ENCODE measurements at regions not wholly inside any gene's neighbourhood (a gene's known extent, or its start where the extent isn't known, plus 50 kb on each side); places are given as distances from the start of the nearest gene placed in this dataset.

DNA sequence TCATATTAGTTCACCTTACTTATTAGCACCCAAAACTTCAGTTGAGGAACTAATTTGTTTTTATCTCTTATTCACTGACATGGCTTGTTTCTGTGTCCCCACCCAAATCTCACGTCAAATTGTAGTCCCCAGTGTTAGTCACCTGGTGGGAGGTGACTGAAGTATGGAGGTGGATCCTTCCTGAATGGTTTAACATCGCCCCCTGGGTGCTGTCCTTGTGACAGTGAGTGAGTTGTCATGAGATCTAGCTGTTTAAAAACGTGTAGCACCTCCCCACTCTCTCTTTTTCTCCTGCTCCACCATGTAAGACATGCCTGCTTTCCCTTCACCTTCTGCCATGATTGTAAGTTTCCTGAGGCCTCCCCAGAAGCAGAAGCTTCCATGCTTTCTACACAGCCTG, 75.0 kb upstream of the HECTD2 start:
- TF ChIP-seq, protein P1, sequence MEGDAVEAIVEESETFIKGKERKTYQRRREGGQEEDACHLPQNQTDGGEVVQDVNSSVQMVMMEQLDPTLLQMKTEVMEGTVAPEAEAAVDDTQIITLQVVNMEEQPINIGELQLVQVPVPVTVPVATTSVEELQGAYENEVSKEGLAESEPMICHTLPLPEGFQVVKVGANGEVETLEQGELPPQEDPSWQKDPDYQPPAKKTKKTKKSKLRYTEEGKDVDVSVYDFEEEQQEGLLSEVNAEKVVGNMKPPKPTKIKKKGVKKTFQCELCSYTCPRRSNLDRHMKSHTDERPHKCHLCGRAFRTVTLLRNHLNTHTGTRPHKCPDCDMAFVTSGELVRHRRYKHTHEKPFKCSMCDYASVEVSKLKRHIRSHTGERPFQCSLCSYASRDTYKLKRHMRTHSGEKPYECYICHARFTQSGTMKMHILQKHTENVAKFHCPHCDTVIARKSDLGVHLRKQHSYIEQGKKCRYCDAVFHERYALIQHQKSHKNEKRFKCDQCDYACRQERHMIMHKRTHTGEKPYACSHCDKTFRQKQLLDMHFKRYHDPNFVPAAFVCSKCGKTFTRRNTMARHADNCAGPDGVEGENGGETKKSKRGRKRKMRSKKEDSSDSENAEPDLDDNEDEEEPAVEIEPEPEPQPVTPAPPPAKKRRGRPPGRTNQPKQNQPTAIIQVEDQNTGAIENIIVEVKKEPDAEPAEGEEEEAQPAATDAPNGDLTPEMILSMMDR (IDR thresholded peaks at IDR 0.05 in 2 of 3, conservative IDR thresholded peaks at IDR 0.05 in 1 of 3; ENCODE audit: insufficient read depth in 2 of 3, low read depth in 1 of 3, low read length in 3 of 3): peak in 2 of 3 experiments; percentile 20 to 35; a peak in 2 of 6 replicates
- TF ChIP-seq NFIX (CRISPR knock-in tag; IDR thresholded peaks at IDR 0.05; ENCODE audit: low read depth): no peak
- peak in 1 of 2 experiments; percentile 9; a peak in 1 of 4 replicates for TF ChIP-seq RAD21 (CRISPR knock-in tag; conservative IDR thresholded peaks at IDR 0.05 in 1 of 2, IDR thresholded peaks at IDR 0.05 in 1 of 2)
- TF ChIP-seq CHAMP1 (IDR thresholded peaks at IDR 0.05): peak; percentile 20; the same call in 1 of the 2 replicates
- no peak for TF ChIP-seq ZNF263 (CRISPR knock-in tag; IDR thresholded peaks at IDR 0.05; ENCODE audit: borderline replicate concordance)
- Histone ChIP-seq H3K36me3 (ENCODE audit: control insufficient read depth, insufficient read depth, low read length) (no peaks in the 10 kb centered on the region), H3K4me1 (replicated peaks in 1 of 2; ENCODE audit: control insufficient read depth in 2 of 2, insufficient read depth in 2 of 2, low read length in 2 of 2) (no peaks in the 10 kb centered on the region), H3K27ac (ENCODE audit: extremely low read depth, low read depth, low read length) (no peak overlapping the region), H3K79me2 (ENCODE audit: control insufficient read depth, insufficient read depth, low read length) (no peaks in the 10 kb centered on the region), H3K4me3 (no peak overlapping the region), H3K9me1 (ENCODE audit: control insufficient read depth, insufficient read depth, low read length) (no peaks in the 10 kb centered on the region), H3K9ac (ENCODE audit: insufficient read depth in 1 of 2, low read depth in 2 of 2, low read length in 2 of 2) (no peak overlapping the region), H3K27me3 (ENCODE audit: control insufficient read depth in 2 of 2, insufficient read depth in 2 of 2, low read length in 2 of 2) (no peaks in the 10 kb centered on the region), H3K4me2 (ENCODE audit: insufficient read depth, low read length) (no peak overlapping the region), H4K20me1 (replicated peaks; ENCODE audit: control insufficient read depth, insufficient read depth, low read length) (no peaks in the 10 kb centered on the region), H2AFZ (ENCODE audit: low read depth, low read length) (no peak overlapping the region), H3K9me3 (replicated peaks; ENCODE audit: control insufficient read depth, insufficient read depth, low read depth, low read length) (no peaks in the 10 kb centered on the region)
- no TSS peak for BruUV-seq (replicated peaks)
- FAIRE-seq (no peak), ATAC-seq (peak; percentile 59), DNase-seq (ENCODE audit: extremely low read depth in 1 of 4, low spot score in 3 of 4) (peak in 1 of 4 experiments; percentile 20)
- ChIA-PET CTCF (ENCODE audit: low intra/inter-chr PET ratio) (no interaction called here), POLR2A (interaction anchor here (0.6 kb wide), 1 partner anchor 35 kb away, joined by 3 read pairs; no protein-coding TSS in a partner anchor)
- in situ Hi-C loops (cut with MboI): no loop called here
- WGBS (ENCODE audit: insufficient coverage, low coverage, missing lambda C conversion rate): 6% methylated on average over 3 of the region's 3 CpGs
- intact Hi-C loops (cut with micrococcal nuclease): loop anchor here (1.0 kb wide), 1 partner anchor 37 kb away; no protein-coding TSS in a partner anchor
